Omental fat pad (tissue), 3 donors: ENCODE measurements at regions not wholly inside any gene's neighbourhood (a gene's known extent, or its start where the extent isn't known, plus 50 kb on each side); places are given as distances from the start of the nearest gene placed in this dataset.

Source experiments
- ATAC-seq: fragments of 150-250 bp; one replicate; pipeline ENCODE4 v1.9.1; 2016; ENCODE audit warnings: mild to moderate bottlenecking, moderate library complexity; ENCODE audit not compliant: low FRiP score
- DNase-seq: peaks from one replicate; pipeline ENCODE4 v3.0.0-alpha.2; 2019; ENCODE audit warnings: low spot score
- TF ChIP-seq, protein P1 (sequence below), 3 donors: fragments of 450-650 bp; IDR thresholded peaks; one replicate each; pipeline ENCODE4 v1.5.1; 2016 to 2017; ENCODE audit warnings: antibody characterized with exemption in 3 of 3, mild to moderate bottlenecking in 3 of 3, moderate library complexity in 2 of 3

DNA sequence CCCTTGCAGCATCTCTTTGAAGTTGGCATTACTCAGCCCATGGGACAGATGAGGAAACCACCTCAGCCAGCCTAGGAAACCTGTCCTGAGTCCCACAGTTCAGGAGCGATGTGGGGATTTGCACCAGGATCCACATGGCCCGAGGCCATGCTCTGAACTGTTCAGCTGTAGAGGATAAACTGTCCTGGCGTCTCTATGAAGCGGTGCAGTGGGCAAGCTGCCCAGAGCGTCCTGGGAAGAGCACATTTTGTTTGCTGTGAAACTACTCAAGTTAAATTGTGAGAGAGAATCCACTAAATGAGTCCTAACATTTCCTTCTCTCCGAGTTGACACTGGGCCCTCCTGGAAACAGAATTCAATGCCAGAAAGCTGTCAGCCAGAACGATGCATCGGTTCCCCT lies 276.6 kb upstream of the TNRC6C start:
- TF ChIP-seq, protein P1, sequence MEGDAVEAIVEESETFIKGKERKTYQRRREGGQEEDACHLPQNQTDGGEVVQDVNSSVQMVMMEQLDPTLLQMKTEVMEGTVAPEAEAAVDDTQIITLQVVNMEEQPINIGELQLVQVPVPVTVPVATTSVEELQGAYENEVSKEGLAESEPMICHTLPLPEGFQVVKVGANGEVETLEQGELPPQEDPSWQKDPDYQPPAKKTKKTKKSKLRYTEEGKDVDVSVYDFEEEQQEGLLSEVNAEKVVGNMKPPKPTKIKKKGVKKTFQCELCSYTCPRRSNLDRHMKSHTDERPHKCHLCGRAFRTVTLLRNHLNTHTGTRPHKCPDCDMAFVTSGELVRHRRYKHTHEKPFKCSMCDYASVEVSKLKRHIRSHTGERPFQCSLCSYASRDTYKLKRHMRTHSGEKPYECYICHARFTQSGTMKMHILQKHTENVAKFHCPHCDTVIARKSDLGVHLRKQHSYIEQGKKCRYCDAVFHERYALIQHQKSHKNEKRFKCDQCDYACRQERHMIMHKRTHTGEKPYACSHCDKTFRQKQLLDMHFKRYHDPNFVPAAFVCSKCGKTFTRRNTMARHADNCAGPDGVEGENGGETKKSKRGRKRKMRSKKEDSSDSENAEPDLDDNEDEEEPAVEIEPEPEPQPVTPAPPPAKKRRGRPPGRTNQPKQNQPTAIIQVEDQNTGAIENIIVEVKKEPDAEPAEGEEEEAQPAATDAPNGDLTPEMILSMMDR (IDR thresholded peaks at IDR 0.05): no peak
- ATAC-seq (no peak), DNase-seq (no peak)

DNA sequence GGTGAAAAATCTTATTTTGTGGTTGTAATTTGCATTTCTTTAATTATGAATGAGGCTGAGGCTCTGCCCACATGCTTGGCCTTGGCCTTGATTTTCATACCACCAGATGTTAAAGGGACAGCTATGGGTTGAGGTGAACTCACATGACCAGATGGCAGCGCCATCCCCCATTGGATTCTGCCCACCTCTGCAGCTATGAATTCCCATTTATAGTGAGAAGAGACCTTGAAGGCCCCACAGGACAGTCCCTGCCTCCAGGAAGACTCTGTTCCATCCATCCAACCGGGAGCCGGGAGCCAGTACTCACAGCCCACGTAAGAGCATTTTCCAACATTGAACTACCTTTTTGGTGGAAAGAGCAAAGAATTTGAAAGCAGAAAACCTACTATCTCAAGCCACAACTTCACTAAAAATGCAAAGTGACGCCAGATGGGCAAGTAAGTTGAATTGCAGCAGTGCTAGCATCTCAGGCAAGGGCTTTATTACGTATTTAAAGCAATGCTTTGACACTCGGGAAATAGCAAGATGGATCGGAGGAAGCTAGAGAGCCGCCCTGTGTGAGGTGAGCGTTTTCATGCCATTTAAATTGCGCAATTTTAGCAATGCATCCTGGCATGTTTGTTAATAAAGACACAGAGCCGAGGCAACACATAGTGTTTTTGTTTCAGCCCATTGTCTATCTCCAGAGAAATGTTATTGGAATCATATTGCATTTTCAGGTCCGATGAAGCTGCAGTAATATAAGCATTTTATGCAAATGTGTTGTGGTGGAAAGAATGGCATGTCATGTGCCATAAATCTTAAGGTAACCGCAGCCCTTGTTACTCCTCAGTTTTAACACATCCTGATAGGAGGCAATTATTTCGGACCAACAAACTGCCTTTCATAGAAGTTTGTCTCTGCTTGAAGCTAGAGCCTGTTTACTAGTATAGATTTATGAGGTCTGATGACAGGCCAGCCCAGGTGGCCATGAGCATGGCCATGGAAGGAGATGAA lies 273.4 kb upstream of the TNRC6C start:
- TF ChIP-seq, protein P1 (IDR thresholded peaks at IDR 0.05): no peak
- no peak for ATAC-seq
- DNase-seq: no peak

DNA sequence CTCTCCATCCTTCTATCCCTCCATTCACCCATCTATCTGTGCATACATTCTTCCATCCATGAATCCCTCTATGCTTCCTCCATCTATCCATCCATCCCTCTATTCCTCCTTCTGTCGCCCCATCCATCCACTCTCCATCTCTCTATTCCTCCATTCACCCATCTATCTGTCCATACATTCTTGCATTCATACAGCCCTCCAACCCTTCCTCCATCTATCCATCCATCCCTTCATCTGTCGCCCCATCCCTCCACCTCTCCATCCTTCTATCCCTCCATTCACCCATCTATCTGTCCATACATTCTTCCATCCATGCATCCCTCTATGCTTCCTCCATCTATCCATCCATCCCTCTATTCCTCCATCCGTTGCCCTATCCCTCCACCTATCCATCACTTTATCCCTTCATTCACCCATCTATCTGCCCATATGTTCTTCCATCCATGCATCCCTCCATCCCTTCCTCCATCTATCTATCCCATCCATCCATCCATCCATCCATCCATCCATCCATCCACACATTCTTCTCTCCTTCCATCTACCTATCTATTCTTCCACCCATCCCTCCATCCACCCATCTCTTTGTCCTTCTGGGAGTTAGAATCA lies 272.5 kb upstream of the TNRC6C start:
- TF ChIP-seq, protein P1 (IDR thresholded peaks at IDR 0.05): no peak
- ATAC-seq (no peak), DNase-seq (no peak)

DNA sequence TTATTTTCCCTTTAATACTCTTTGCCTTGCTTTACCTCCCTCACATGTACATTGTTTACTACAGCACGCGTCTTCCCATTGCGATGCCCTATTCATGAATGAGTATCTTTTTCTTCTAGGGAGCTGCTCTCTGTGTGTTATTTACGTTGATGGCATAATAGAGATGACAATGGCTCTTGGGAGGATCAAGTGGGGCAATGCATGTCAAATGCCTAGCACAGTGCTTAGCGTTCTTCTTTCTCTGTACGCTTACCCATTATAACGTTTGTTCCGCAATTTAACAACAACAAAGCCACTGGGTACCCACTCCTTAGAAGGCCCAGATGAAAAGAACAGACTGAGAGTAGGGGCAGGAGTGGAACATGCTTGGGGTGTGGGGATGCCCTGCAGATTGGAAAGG lies 271.6 kb upstream of the TNRC6C start:
- ATAC-seq (no peak), DNase-seq (no peak)
- TF ChIP-seq, protein P1 (IDR thresholded peaks at IDR 0.05): no peak

DNA sequence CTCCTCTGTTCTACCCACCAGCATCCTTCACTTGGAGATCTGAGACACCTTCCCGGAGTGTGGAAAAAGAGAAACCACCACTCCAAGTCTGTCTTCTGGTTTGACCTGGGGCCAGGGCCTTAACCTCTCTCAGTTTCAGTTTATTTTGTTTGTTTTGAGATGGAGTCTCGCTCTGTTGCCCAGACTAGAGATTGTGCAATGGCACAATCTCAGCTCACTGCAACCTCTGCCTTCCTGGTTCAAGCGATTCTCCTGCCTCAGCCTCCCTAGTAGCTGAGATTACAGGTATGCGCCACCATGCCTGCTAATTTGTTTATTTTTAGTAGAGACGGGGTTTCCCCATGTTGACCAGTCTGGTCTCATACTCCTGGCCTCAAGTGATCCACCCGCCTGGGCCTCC lies 271.1 kb upstream of the TNRC6C start:
- TF ChIP-seq, protein P1 (IDR thresholded peaks at IDR 0.05): no peak
- no peak for ATAC-seq
- DNase-seq: no peak

DNA sequence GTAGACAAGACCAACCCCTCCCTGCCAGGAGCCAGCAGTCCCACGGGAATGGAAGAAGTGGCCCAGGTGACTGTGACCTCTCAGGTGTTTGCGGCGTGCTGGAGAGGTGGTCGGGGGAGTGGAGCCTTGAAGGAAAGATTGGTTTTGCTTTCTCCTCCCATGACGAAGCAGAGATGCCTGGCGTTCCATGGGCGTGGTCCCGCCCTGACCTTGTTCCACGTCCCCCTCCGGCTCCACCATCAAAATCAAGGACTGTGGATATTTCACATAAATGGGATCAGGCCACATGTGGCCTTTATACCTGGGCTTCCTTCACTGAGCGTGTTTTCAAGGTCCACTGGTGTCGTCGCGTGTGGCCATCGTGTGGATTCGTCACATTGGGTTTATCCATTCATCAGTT lies 270.6 kb upstream of the TNRC6C start:
- DNase-seq (no peak), ATAC-seq (no peak)
- TF ChIP-seq, protein P1 (IDR thresholded peaks at IDR 0.05): no peak
